GM12878 (cell line): ENCODE measurements at regions not wholly inside any gene's neighbourhood (a gene's known extent, or its start where the extent isn't known, plus 50 kb on each side); places are given as distances from the start of the nearest gene placed in this dataset.

Experiments
- ATAC-seq: fragments of 200-7000 bp; cut with Tn5 transposase; 3 replicates; pipeline ENCODE4 v1.9.1; 2020; ENCODE audit warnings: mild to moderate bottlenecking, moderate library complexity
- BruUV-seq: library from RNA; stranded (reverse); fragments of 400-500 nt; replicated peaks from 2 replicates; lab custom pipeline; 2021; lab: Mats Ljungman, UMichigan
- CTCF ChIA-PET: fragments of 300-600 bp; sonication (Branson Sonifier 250); formaldehyde crosslinking; extraction: SDS; loops from one replicate; lab custom pipeline; 2021; ENCODE audit warnings: inconsistent platforms; lab: Yijun Ruan, JAX
- POLR2A ChIA-PET: fragments of 350-600 bp; formaldehyde crosslinking; extraction: SDS; loops from one replicate; lab custom pipeline; 2021; ENCODE audit warnings: inconsistent platforms; lab: Charles Lee
- RAD21 ChIA-PET: fragments of 300-600 bp; sonication (Branson Sonifier 250); formaldehyde crosslinking; loops from one replicate; lab custom pipeline; 2023; ENCODE audit warnings: antibody characterized with exemption; ENCODE audit not compliant: unreplicated experiment; lab: Charles Lee
- SMC1A ChIA-PET: fragments of 300-600 bp; sonication (Branson Sonifier 250); formaldehyde crosslinking; loops from one replicate; lab custom pipeline; 2023; ENCODE audit not compliant: unreplicated experiment, uncharacterized antibody; lab: Charles Lee
- DNase-seq: peaks from one replicate; pipeline ENCODE4 v3.0.0-alpha.2; 2011; ENCODE audit warnings: low read depth, low spot score
- FAIRE-seq: peaks from 3 replicates; lab custom pipeline; 2011; peaks lifted over from hg19 to GRCh38; lab: Jason Lieb, UNC
- H2AFZ ChIP-seq: 2 replicates; pipeline ENCODE4 v1.6.0; 2011; ENCODE audit warnings: low read depth, low read length, control low read depth; ENCODE audit not compliant: control insufficient read depth
- H3K27ac ChIP-seq: 2 replicates; pipeline ENCODE4 v1.5.1; 2011; ENCODE audit warnings: control low read depth; ENCODE audit not compliant: control insufficient read depth, insufficient read depth
- H3K27me3 ChIP-seq, 2 experiments: replicated peaks in 1 of 2; 2 replicates each; pipeline versions ENCODE4 v1.6.0 to v1.6.1; 2011; ENCODE audit warnings: low read length in 1 of 2; ENCODE audit not compliant: control insufficient read depth in 2 of 2, insufficient read depth in 2 of 2
- H3K36me3 ChIP-seq, 2 experiments: 2 replicates each; pipeline ENCODE4 v1.5.1; 2011; ENCODE audit warnings: low read length in 1 of 2; ENCODE audit not compliant: control insufficient read depth in 2 of 2, insufficient read depth in 2 of 2
- H3K4me1 ChIP-seq: 2 replicates; pipeline ENCODE4 v1.6.1; 2011; ENCODE audit warnings: mild to moderate bottlenecking, low read length, moderate library complexity, mixed read lengths; ENCODE audit not compliant: control insufficient read depth, insufficient read depth
- H3K4me2 ChIP-seq: 2 replicates; pipeline ENCODE4 v1.6.0; 2011; ENCODE audit warnings: control low read depth; ENCODE audit not compliant: control insufficient read depth, insufficient read depth
- H3K4me3 ChIP-seq: fragments of 200-600 bp; sonication (generic); 2 replicates; pipeline ENCODE4 v1.5.1; 2016
- H3K79me2 ChIP-seq: 2 replicates; pipeline ENCODE4 v1.6.0; 2011; ENCODE audit warnings: low read length; ENCODE audit not compliant: control insufficient read depth, insufficient read depth
- H3K9ac ChIP-seq: 2 replicates; pipeline ENCODE4 v1.8.0; 2011; ENCODE audit warnings: low read length, control low read depth, mixed read lengths; ENCODE audit not compliant: control insufficient read depth, insufficient read depth
- H3K9me3 ChIP-seq: replicated peaks from 3 replicates; pipeline ENCODE4 v1.5.1; 2011; ENCODE audit warnings: mild to moderate bottlenecking, low read length; ENCODE audit not compliant: control insufficient read depth, insufficient read depth
- H4K20me1 ChIP-seq: 2 replicates; pipeline ENCODE4 v1.6.0; 2011; ENCODE audit not compliant: control insufficient read depth, insufficient read depth
- ATF7 ChIP-seq: fragments of 450-650 bp; IDR thresholded peaks from 2 replicates; pipeline ENCODE4 v1.6.1; 2016; ENCODE audit warnings: low read depth, mild to moderate bottlenecking
- BMI1 ChIP-seq: fragments of 450-650 bp; IDR thresholded peaks from 2 replicates; pipeline ENCODE4 v1.6.1; 2016; ENCODE audit warnings: mild to moderate bottlenecking, moderate library complexity, borderline replicate concordance
- CBFB ChIP-seq: IDR thresholded peaks from 2 replicates; pipeline ENCODE4 v1.6.1; 2016; ENCODE audit warnings: antibody characterized with exemption, low read depth
- CBX5 ChIP-seq: sonication (generic); IDR thresholded peaks from 2 replicates; pipeline ENCODE4 v1.6.1; 2016; ENCODE audit warnings: low read depth, moderate library complexity, mild to moderate bottlenecking, inconsistent platforms
- EGR1 ChIP-seq, 2 experiments: IDR thresholded peaks; 1 replicate in 1 of 2; 2 replicates in 1 of 2; pipeline ENCODE4 v1.6.1; 2011 to 2012; ENCODE audit warnings: low read depth in 2 of 2, low read length in 2 of 2, borderline replicate concordance in 1 of 2, mild to moderate bottlenecking in 1 of 2, moderate library complexity in 1 of 2
- FOXM1 ChIP-seq: IDR thresholded peaks from 2 replicates; pipeline ENCODE4 v1.6.1; 2012; ENCODE audit warnings: low read depth, mild to moderate bottlenecking, inconsistent platforms, low read length, moderate library complexity
- MYC ChIP-seq: IDR thresholded peaks from 2 replicates; pipeline ENCODE4 v1.6.1; 2011; ENCODE audit warnings: mild to moderate bottlenecking, low read length, moderate library complexity, inconsistent platforms; ENCODE audit not compliant: insufficient read depth, insufficient replicate concordance, insufficient read length, severe bottlenecking
- NFIC ChIP-seq: IDR thresholded peaks from 2 replicates; pipeline ENCODE4 v1.6.1; 2012; ENCODE audit warnings: low read depth, mild to moderate bottlenecking, inconsistent platforms, low read length, moderate library complexity
- RB1 ChIP-seq: fragments of 450-650 bp; formaldehyde crosslinking; IDR thresholded peaks from 2 replicates; pipeline ENCODE4 v1.6.1; 2017; ENCODE audit warnings: mild to moderate bottlenecking, borderline replicate concordance
- RCOR1 ChIP-seq: conservative IDR thresholded peaks from 2 replicates; pipeline ENCODE4 v1.6.1; 2012; ENCODE audit warnings: low read depth, low read length, improper control_type of control experiment
- SIX5 ChIP-seq: IDR thresholded peaks from 2 replicates; pipeline ENCODE4 v1.6.1; 2011; ENCODE audit warnings: mild to moderate bottlenecking, low read depth, low read length, moderate library complexity; ENCODE audit not compliant: severe bottlenecking
- ZZZ3 ChIP-seq: IDR thresholded peaks from 2 replicates; pipeline ENCODE4 v1.6.1; 2011; ENCODE audit warnings: low read depth; ENCODE audit not compliant: control insufficient read depth, insufficient read length
- in situ Hi-C: fragments of 300-500 bp; cut with MboI; formaldehyde crosslinking; loops from 9 replicates; pipeline ENCODE4 v1.14.3; 2018; ENCODE audit warnings: mixed read lengths
- intact Hi-C: fragments of 100-400 bp; cut with micrococcal nuclease; formaldehyde crosslinking; loops from one replicate; pipeline ENCODE4 v1.14.2; 2022; ENCODE audit not compliant: unreplicated experiment
- TF ChIP-seq, protein P1 (sequence below): fragments of 450-650 bp; IDR thresholded peaks from 2 replicates; pipeline ENCODE4 v1.6.1; 2016; ENCODE audit warnings: mild to moderate bottlenecking

GRCh38 chr4:141932490-141932889 is 296.1 kb downstream of the IL15 start:
- Histone ChIP-seq H3K4me3 (no peak overlapping the region), H2AFZ (no peak overlapping the region), H3K9me3 (no peaks in the 10 kb centered on the region), H3K36me3 (no peaks in the 10 kb centered on the region)
- no TSS peak for BruUV-seq
- intact Hi-C loops, result no loop called here
- SMC1A ChIA-PET, result no interaction called here
- no peak for TF ChIP-seq SIX5
- TF ChIP-seq ATF7, result no peak
- TF ChIP-seq FOXM1, result no peak
- TF ChIP-seq RCOR1, result no peak
- TF ChIP-seq NFIC, result no peak
- TF ChIP-seq RB1, result no peak
- no peak for TF ChIP-seq EGR1 (IDR thresholded peaks at IDR 0.05; ENCODE audit: borderline replicate concordance in 1 of 2, low read depth in 2 of 2, low read length in 2 of 2)
- no peak for TF ChIP-seq CBX5
- TF ChIP-seq, protein P1, sequence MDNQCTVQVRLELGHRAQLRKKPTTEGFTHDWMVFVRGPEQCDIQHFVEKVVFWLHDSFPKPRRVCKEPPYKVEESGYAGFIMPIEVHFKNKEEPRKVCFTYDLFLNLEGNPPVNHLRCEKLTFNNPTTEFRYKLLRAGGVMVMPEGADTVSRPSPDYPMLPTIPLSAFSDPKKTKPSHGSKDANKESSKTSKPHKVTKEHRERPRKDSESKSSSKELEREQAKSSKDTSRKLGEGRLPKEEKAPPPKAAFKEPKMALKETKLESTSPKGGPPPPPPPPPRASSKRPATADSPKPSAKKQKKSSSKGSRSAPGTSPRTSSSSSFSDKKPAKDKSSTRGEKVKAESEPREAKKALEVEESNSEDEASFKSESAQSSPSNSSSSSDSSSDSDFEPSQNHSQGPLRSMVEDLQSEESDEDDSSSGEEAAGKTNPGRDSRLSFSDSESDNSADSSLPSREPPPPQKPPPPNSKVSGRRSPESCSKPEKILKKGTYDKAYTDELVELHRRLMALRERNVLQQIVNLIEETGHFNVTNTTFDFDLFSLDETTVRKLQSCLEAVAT, result no peak
- TF ChIP-seq ZZZ3, result no peak
- TF ChIP-seq BMI1, result no peak
- no peak for TF ChIP-seq MYC
- TF ChIP-seq CBFB, result no peak
- TF ChIP-seq, all 136 proteins: peak for 0
- Histone ChIP-seq H3K79me2 (no peaks in the 10 kb centered on the region), H3K27me3 (no peaks in the 10 kb centered on the region), H3K4me2 (no peak overlapping the region), H3K9ac (no peak overlapping the region), H3K4me1 (no peaks in the 10 kb centered on the region), H3K27ac (no peak overlapping the region), H4K20me1 (no peaks in the 10 kb centered on the region)
- POLR2A ChIA-PET, result no interaction called here
- in situ Hi-C loops, result no loop called here
- CTCF ChIA-PET, result no interaction called here
- RAD21 ChIA-PET, result no interaction called here
- no peak for DNase-seq
- FAIRE-seq, result no peak
- ATAC-seq, result no peak
